HG02973 (cell line): ENCODE measurements at regions not wholly inside any gene's neighbourhood (a gene's known extent, or its start where the extent isn't known, plus 50 kb on each side); places are given as distances from the start of the nearest gene placed in this dataset.
"Not testable (repeated sequence)": the region's sequence is repeated elsewhere in the genome, so short reads cannot be mapped to it uniquely, and the experiment has no call there.

Source experiments
- ATAC-seq: cut with Tn5 transposase; IDR thresholded peaks from one replicate; pipeline ENCODE4 v1.9.1; 2021; ENCODE audit warnings: moderate library complexity; ENCODE audit not compliant: unreplicated experiment

DNA sequence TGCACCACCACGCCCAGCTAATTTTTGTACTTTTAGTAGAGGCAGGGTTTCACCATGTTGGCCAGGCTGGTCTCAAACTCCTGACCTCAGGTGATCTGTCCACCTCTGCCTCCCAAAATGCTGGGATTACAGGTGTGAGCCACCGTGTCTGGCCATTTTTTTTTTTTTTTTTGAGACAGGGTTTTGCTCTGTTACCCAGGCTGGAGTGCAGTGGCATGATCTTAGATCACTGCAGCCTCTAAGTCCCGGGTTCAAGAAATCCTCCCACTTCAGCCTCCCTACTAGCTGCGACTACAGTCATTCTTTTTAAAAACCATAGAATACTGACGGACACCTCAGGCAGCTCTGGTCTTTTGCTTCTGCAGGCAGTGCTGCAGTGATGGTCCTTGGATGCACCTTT lies 54.9 kb upstream of the PTPN1 start:
- ATAC-seq, result not testable (repeated sequence)

DNA sequence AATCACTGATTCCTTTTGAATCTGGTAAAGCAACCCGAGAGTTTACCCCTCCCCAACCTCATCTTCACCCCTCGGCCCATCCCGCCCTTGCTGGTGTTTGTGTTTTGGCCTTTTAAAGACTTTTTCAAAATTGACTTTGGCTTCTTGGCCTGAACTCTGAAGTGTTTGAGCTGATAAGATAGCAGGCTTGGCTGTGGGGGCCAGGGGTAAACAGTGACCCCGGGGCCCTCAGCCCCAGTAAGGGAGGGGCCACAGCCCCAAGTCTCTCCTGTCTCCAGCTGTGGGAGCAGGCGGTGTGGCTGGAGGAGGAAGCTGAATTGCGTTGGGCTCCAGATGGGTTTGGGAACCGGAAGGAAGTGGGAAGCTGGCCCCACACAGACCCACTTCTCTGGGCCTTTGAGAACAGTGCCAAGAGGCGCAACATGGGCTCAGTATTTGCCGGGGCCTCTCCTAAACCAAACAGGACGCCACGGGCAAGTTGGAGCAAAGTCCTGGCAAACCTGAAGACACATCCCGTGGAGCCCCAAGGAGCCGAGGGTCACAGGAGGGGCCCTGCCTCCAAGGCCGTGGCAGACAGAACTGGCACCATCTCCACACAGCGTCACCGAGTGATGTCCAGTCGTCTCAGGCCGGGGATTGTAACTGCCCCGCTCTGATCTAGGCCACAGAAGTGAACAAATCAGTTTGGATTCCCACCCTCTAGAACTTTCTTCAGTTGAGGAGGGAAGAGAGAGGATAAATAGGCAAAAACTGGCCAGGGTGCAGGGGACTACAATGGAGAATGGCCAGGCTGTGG lies 54.3 kb upstream of the PTPN1 start:
- ATAC-seq, result no peak

DNA sequence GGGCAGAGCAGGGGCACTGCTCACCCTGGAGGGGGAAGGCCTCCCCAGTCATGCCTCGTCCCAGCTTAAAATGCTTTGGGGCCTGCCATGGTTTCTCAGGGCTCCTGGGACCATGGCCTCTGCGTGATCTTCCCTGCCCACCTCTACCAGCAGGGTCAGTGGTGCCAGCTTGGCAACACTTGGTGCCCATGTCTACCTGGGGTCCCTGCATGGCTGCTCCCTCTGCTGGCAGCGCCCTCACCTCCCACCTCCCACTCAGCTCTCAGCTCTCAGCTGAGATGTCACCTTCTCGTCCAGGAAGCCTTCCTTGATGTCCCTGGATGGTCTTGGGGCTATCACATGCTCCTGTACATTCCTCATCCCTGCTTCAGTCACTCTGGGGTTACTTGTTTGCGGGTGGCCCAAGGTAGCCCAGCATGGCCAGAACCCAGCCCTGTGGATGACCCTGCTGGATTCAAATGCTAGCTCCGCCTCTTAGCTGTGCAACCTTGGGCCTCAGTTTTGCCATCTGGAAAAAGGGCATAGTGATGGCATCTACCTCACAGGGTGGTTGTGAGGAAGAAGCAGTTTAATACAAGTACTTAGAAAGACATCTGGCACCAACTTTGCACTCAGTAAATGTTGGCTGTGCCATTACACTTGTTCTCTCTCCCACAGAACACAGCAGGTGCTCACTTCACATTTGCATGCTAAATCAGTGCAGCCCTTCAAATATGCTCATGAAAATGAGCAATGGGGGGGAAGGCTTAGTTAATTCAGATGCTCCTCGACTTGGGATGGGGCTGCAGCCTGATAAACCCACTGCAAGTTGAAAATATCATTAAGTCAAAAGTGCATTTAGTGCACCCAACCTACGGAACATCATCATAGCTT lies 53.5 kb upstream of the PTPN1 start:
- ATAC-seq, result no peak

DNA sequence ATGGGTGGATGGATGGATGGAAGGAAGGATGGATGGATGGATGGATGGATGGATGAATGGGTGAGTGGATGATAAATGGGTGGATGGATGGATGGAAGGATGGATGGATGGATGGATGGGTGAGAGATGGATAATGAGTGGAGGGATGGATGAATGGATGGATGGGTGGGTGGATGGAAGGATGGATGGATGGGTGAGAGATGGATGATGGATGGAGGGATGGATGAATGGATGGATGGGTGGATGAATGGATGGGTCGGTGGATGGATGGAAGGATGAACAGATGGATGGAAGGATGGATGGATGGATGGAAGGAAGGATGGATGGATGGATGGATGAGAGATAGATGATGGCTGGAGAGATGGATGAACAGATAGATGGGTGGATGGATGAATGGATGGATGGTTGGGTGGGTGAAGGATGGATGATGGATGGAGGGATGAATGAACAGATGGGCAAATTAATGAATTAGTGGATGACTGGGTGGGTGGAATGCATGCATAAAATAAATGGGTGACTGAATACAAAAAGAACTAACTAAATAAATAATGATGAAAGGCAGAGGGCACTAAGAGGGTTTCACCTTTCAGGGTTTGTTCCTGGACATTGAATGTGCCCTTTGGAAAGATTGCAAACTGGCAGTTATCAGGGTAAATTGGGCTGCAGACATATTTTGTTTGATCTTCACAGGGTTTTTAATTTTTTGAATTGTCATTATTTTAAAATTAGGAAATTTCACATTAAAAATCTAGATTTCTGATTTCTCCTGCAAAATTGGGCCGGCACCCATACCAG lies 50.9 kb upstream of the PTPN1 start:
- ATAC-seq, result no peak

DNA sequence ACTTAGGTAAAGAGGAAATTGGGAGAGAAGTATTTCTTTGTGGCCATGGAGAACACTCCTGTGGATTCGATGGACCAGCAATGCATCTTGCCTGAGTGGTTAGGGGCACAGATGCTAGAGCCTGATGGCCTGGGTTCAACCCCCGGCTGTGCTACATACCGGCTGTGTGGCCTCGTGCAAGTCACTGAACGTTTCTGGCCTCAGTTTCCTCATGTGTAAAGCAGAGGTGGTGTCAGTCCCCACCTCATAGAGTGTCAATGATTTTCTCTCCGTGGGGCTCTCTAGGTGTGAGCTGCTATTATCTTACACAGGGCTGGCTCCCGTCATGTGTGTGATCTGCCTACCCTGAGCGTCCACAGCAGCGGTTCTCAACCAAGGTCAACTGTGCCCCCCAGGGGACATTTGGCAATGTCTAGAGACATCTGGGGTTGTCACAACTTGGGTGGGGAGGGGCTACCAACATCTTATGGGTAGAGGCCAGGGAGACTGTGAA lies 50.0 kb upstream of the PTPN1 start:
- ATAC-seq, result no peak
